PC-9 (cell line): ENCODE measurements at regions not wholly inside any gene's neighbourhood (a gene's known extent, or its start where the extent isn't known, plus 50 kb on each side); places are given as distances from the start of the nearest gene placed in this dataset.

Experiments used
- CTCF ChIP-seq: fragments of 200-600 bp; sonication (generic); conservative IDR thresholded peaks from 2 replicates; pipeline ENCODE4 v1.6.1; 2017; ENCODE audit warnings: mixed run types, antibody characterized with exemption, mild to moderate bottlenecking, moderate library complexity
- EZH2 ChIP-seq: fragments of 200-600 bp; sonication (generic); IDR thresholded peaks from 2 replicates; pipeline ENCODE4 v1.8.0; 2017; ENCODE audit warnings: antibody characterized with exemption, low read depth

GRCh38 chr4:31415629-31416028 lies 695.5 kb downstream of the PCDH7 start:
- TF ChIP-seq CTCF (no peak), EZH2 (no peak)
